H54 (cell line): ENCODE measurements at regions not wholly inside any gene's neighbourhood (a gene's known extent, or its start where the extent isn't known, plus 50 kb on each side); places are given as distances from the start of the nearest gene placed in this dataset.
A peak's percentile ranks its signal among the peaks of the same experiment; 100 is the strongest.
"Not testable (repeated sequence)": the region's sequence is repeated elsewhere in the genome, so short reads cannot be mapped to it uniquely, and the experiment has no call there.

ENCODE experiments used
- DNase-seq: peaks from one replicate; pipeline ENCODE4 v3.0.0; 2011; ENCODE audit warnings: low spot score, mixed read lengths; ENCODE audit not compliant: insufficient read length
- FAIRE-seq: peaks from 3 replicates; lab custom pipeline; 2011; peaks lifted over from hg19 to GRCh38; lab: Jason Lieb, UNC
- POLR2A ChIP-seq: IDR thresholded peaks from 2 replicates; pipeline ENCODE4 v1.6.1; 2011; ENCODE audit warnings: low read depth, mild to moderate bottlenecking, low read length

- FAIRE-seq (peak; percentile 48), DNase-seq (peak; percentile 4)
- TF ChIP-seq POLR2A: no peak
Observed at GRCh38 chr21:28018741-28019669, 973.7 kb downstream of the LTN1 start.

- DNase-seq (no peak), FAIRE-seq (no peak)
- no peak for TF ChIP-seq POLR2A
Observed at GRCh38 chr21:28018213-28018612, 974.5 kb downstream of the LTN1 start.

DNA sequence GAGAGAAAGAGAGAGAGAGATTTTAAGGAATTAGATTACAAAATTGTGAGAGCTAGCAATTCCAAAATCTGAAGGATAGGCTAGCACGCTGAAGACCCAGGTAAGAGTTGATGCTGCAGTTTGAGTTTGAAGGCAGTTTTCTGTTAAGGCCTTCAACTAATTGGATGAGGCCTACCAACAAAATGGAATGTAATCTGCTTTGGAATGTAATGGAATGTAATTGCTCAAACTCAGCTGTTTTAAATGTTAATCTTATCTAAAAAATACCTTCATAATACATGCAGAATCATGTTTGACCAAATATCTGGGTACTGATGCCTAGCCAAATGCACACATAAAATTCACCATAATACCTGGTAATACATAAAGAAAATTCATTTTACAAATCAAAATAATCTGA lies 976.1 kb downstream of the LTN1 start:
- peak; percentile 58 for FAIRE-seq
- DNase-seq: no peak
- no peak for TF ChIP-seq POLR2A

DNA sequence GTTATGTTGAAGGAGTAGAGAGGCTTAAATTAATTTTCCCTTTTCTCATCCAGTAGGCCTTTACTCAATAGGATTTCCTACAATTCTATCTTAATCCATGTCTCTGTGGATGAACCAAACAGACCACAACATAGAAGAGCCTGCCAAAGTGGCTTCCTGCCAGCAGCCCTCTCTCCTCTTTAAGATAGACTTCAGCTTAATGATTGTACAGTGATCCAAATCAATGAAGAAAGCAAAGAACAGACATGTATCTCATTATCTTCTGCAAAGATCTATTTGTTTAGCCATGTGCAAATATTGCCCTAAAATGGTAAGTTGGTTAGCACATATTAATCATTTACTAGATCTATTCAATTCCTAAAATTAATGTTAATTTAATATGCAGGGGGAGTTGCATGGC lies 979.6 kb downstream of the LTN1 start:
- peak; percentile 75 for FAIRE-seq
- DNase-seq: not testable (repeated sequence)

DNA sequence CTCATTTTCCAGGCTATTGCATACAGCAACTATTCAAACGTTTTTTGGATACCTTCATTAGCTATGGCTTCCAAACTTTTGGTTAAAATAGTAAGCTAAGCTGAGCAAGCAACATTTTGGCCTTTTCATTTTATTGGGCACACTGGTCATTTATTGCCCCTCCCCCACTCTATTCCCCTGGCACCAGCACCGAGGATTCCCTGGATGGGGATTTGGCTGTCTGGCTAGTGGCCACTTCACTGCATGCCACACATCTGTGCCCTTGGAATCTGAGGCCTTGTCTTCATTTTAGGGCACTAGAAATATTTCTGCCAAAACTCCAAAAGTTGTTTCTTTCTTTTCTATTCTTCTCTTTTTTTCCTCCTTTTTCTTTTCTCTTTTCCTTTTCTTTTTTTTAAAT lies 980.7 kb downstream of the LTN1 start:
- not testable (repeated sequence) for DNase-seq, FAIRE-seq

DNA sequence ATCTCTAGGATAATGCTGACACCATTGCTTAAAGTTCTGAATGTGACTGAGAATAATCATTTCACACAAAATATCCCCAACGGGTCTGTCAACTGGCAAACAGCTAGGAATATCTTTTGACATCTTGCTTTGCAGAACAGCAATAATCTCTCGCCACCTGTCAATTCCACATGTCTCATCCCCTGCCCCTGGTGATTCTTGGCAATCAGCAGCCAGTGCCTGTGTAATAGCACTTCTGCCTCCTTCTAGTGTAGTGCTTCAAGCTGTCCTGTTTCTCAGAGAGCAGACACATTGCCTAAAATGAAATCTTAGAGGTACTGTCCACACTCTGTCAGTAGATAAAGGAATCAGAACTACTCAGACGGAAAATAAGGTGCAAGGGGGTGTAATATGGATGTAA lies 984.4 kb downstream of the LTN1 start:
- not testable (repeated sequence) for DNase-seq, FAIRE-seq

DNA sequence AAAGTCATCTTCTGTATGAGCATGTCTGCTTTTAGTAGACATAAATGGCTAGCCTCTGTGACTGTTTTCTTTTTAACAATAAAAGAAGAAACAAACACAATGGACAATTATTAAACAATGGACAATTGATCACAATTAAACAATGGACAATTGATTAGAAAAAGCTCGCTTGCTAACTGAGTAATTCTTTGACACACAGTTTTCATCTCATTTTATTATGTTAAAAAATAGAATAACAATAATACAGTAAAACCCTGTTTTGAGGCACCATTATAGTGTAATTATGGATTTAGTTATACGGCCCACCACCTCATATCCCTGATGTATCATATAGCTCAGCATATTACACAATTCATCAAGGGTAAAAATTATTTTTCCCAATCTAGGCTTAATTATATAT lies 989.0 kb downstream of the LTN1 start:
- not testable (repeated sequence) for FAIRE-seq, DNase-seq

DNA sequence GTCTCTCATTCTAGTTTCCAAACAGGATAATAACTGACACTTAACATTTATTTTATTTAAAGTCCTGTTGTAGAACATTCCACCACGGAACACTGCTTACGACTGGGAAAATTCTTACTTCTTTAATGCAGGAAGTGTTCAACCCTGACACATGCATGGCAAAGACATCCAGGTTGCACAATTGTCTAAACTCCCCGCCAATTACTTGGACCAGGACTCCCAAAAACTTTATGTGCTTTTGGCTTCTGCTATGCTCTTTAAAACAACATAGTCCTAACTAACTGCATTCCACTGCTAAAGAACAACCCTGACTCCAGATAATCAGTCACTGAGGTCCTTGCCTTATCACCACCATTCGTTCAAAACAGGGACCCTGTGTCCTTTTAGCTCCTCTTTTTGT lies 995.8 kb downstream of the LTN1 start:
- not testable (repeated sequence) for FAIRE-seq, DNase-seq

GRCh38 chr21:27984663-27985325 lies 1007.9 kb downstream of the LTN1 start:
- not testable (repeated sequence) for DNase-seq, FAIRE-seq

DNA sequence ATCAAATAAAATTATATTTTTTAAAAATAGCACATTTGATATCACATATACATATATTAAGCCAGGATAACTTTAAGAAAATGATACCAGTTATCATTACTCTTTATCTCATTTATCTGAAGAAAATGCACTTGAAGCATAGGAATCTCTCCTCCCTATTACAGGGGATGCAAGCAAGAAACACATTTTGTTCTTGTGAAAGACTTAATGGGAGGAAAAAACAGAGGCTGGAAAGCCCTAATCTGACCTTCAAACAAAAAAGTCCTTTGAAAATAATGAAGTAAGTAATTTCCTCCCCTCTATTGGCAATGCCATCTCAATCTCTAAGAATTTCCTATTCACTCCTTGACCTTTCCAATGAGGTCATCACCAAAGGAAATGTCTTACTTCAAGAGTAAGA lies 1012.6 kb upstream of the ADAMTS5 start:
- DNase-seq, FAIRE-seq: not testable (repeated sequence)

DNA sequence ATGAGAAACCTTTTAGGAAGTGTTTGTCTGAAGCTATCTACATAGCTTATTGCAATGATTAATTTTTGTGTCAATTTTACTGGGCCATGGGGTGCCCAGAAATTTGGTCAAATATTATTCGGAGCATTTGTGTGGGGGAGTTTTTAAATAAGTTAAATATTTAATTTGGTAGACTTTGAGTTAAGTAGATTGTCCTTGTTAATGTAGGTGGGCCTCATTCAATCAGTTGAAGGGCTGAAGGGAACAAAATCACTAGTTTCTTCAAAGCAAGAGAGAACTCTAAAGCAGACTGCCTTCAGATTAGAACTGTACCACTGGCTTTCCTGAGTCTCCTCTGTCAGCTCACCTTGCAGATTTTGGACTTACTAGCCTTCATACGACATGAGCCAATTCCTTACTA lies 1008.6 kb upstream of the ADAMTS5 start:
- DNase-seq (no peak), FAIRE-seq (no peak)
- no peak for TF ChIP-seq POLR2A

- not testable (repeated sequence) for FAIRE-seq
Observed at GRCh38 chr21:27974152-27974551, 1007.3 kb upstream of the ADAMTS5 start.

DNA sequence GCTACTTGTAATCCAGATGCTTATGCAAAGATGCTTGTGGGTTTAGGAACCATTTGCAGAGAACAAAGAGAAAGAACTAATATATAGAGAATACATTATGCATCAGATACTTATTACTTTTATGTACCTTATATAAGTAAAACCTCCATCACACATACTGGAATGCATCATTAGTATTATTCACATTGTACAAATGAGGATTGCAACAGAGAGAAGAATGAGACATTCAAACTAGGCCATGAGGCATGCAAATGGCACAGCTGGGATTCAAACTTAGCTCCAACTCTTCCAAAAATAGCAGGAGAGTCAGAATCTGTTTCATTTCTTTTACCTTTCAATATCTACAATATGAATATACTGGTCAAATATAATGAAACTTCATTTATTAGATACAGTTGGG lies 1001.4 kb upstream of the ADAMTS5 start:
- FAIRE-seq, DNase-seq: not testable (repeated sequence)

More at GRCh38 chr21:27974152-27974551, 1007.3 kb upstream of the ADAMTS5 start:
- DNase-seq: not testable (repeated sequence)

DNA sequence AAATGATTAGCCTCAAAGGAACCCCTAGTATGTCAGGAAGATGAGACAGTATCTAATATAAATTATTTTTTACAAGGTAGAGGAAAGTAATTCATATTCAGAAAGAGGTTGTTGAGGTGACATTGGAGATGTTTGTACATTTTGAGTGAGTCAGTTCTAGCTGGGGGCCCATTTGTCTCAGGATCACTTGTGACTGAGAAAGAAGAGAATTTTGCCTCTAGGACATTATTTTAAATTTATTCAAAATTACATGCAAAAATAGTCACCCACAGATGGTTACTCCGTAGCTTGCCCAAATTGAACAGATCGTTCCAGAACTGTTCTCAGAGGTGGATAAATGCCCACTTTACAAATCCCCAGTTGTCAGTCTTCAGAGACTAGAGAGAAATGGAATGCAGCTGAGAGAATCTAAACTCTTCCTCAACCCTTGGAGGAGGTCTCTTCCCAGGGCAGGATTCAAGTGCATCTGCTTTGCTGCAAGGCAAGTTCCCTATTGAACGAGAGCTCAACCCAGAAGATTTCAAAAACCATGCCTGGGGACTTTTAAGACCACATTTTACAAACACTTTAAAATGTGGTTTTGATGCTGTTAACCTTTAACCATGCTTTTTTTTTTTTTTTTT lies 987.8 kb upstream of the ADAMTS5 start:
- FAIRE-seq (no peak), DNase-seq (no peak)
- TF ChIP-seq POLR2A: no peak
